ENCODE measurements at regions not wholly inside any gene's neighbourhood (a gene's known extent, or its start where the extent isn't known, plus 50 kb on each side); places are given as distances from the start of the nearest gene placed in this dataset.

GRCh38 chr18:76709659-76710645 is 112.4 kb upstream of the ZNF236 start:
- TF ChIP-seq YY1 (IDR thresholded peaks at IDR 0.05; ENCODE audit: insufficient read depth, insufficient read length) (no peak), SUZ12 (IDR thresholded peaks at IDR 0.05; ENCODE audit: extremely low read depth, insufficient read depth, insufficient read length) (no peak), ZNF274 (IDR thresholded peaks at IDR 0.05; ENCODE audit: low read depth, low read length) (no peak)
